ENCODE measurements at regions not wholly inside any gene's neighbourhood (a gene's known extent, or its start where the extent isn't known, plus 50 kb on each side); places are given as distances from the start of the nearest gene placed in this dataset.
A peak's percentile ranks its signal among the peaks of the same experiment; 100 is the strongest.

DNA sequence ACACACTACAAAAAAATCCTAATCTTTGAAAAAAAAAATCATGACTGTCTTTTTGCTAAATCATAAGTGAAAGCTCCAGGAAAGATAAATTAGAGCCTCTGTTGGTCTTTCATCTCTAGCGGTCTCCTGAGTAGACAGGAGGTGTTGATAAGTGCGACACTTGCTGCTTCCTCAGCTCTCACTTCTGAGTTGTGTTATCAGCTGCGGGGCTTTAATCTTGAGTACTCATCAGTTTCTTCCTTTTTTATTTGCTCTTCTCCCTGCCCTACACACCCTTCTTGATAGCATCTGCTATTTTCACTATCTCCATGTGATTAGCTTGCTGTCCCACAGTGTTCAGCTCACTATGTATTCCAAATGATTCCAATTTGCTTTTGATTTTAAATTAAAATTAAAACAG lies 1449.2 kb downstream of the C4orf33 start:
- no peak for DNase-seq (ENCODE audit: low read depth in 4 of 4, low spot score in 3 of 4)

DNA sequence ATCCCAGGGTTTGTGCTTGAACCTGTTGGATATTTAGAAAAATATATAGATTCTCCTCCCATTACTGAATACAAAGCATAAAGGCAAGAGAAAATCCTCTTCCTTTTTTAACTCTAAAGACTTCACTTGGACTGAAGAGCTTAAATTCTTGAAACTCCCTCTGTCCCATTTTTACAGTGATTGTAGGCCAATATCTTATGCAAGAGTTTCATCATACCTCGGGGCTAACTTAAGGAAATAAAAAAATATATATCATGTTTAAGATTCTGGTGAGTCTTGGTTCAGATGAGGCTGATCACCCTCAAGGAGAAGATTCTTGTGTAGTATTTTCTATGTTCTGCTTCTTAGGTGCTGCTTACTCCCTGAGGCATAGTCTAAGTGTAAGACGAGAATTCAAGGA lies 1449.6 kb downstream of the C4orf33 start:
- no peak for DNase-seq (ENCODE audit: low read depth in 4 of 4, low spot score in 3 of 4)

- DNase-seq (ENCODE audit: low read depth in 4 of 4, low spot score in 3 of 4): no peak
Measured at GRCh38 chr4:130559268-130559667, 1463.3 kb downstream of the C4orf33 start.

GRCh38 chr4:130563185-130563888 lies 1467.4 kb downstream of the C4orf33 start:
- peak; percentile 28 to 38 (median 30) for DNase-seq (ENCODE audit: low read depth in 4 of 4, low spot score in 3 of 4)

GRCh38 chr4:130563889-130564418 lies 1468.0 kb downstream of the C4orf33 start:
- DNase-seq (ENCODE audit: low read depth in 4 of 4, low spot score in 3 of 4): no peak

GRCh38 chr4:130568746-130569145 lies 1472.8 kb downstream of the C4orf33 start:
- no peak for DNase-seq (ENCODE audit: low read depth in 4 of 4, low spot score in 3 of 4)

DNA sequence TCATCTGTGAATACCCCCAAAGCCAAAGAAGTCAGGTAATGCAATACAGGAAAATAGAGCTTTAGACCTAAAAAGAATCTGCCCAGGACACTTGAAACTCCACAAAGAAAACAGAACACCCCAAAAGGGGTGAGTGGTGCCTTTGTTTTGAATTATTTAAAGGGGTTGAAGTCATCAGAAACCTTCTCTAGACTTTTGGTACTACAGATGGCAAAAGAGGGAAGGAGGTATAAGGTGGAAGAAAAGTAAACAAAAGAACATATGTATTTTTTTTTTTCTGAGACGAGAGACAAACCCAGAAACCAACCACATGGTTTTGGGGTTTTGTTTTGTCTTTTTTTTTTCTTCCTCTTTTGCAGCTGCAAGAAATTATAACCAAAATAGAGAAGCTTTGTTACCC lies 1477.8 kb downstream of the C4orf33 start:
- DNase-seq (ENCODE audit: low read depth in 4 of 4, low spot score in 3 of 4): no peak

DNA sequence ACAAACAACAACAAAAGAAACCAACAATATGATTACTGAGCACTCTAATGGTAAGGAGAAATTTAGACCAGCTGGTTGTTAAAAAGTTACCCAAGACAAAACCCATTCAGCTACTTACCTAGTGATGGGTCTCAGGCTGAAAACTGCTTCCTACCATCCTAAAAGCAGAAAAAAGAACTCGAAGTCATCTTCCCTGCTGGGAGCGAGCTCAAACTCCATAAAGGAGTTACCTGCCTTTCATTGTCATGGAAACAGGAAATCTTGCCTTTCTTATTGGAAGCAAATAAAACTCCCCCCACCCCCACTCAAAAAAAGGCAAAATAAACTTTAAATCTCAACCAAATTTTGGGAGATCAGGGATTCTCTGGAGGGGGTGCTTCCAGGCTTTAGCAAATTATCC lies 1478.3 kb downstream of the C4orf33 start:
- DNase-seq (ENCODE audit: low read depth in 4 of 4, low spot score in 3 of 4): no peak

GRCh38 chr4:130576218-130576617 lies 1480.3 kb downstream of the C4orf33 start:
- no peak for DNase-seq (ENCODE audit: low read depth in 4 of 4, low spot score in 3 of 4)

DNA sequence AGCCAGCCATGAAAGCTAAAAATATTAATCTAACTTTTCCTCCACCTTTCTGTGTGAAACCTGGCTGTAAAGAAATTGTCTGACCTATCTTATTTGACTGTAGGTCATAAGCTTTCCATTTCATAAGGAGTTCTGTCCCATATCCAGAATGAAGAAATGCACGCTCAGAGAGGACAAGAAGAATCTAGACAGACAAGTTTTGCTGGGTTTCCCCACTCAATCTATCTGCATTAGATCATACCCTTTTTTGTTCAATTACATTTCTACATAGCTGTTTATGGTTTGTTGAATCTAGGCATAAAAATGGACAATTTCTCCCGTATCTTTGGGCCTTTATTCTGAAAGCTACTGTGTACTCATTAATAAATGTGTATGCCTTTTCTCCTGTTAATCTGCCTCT lies 1495.1 kb downstream of the C4orf33 start:
- no peak for DNase-seq (ENCODE audit: low read depth in 4 of 4, low spot score in 3 of 4)

- no peak for DNase-seq (ENCODE audit: low read depth in 4 of 4, low spot score in 3 of 4)
Measured at GRCh38 chr4:130600706-130601105, 1504.8 kb downstream of the C4orf33 start.

DNA sequence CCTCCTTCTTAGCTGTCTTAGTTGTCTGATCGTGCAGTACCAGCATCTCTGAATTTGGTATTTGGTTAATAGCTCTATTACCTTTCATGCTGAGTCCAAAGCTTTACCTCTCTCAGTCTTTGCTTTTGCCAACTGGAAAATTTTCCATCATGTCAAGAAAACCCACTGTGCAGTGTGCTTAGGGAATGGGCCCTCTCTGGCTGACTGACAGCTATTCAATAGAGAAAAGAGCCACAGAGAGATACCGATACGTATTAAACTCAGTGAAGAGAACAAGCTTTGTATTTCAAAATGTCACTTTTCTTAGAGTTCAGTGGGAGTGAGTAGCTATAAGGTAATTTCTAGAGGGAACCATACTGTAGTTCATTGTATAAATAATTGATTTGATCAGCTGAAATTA lies 1507.1 kb downstream of the C4orf33 start:
- no peak for DNase-seq (ENCODE audit: low read depth in 4 of 4, low spot score in 3 of 4)

DNA sequence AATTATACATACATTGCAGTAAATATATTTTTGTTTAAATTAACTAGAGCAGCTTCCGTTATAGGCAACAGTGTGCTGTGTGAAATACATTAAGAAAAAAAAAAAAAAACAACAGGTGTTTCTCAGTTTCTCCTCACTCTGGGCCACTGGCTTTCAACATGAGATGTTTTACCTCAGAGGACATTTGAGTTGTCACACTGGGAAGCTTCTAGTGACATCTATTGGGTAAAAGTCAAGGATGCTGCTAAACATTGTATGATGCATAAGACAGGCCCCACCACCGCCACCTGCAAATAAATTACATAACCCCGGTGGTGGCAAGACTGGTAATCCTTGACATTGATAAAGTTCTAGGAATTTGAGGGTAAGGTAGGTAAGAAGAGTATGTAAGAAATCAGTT lies 1512.2 kb downstream of the C4orf33 start:
- DNase-seq (ENCODE audit: low read depth in 4 of 4, low spot score in 3 of 4): no peak

DNA sequence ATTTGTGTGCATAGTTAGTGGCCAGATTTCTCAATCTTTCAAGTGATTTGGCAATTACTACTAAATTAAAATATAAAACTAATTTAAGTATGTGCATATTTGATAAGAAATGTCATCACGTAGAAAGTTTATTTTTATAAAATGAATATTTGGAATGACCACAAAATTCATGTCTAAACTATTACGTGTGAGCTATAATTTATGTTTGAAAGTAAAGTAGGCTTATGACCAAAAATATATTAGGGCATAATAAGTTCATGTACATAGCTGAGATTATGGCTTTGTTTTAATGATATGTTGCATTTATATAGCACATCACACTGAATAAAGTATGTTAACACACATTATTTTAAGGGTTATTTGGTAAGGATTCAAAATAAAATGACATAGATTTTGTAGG lies 1532.6 kb downstream of the C4orf33 start:
- DNase-seq (ENCODE audit: low read depth in 4 of 4, low spot score in 3 of 4): no peak

DNA sequence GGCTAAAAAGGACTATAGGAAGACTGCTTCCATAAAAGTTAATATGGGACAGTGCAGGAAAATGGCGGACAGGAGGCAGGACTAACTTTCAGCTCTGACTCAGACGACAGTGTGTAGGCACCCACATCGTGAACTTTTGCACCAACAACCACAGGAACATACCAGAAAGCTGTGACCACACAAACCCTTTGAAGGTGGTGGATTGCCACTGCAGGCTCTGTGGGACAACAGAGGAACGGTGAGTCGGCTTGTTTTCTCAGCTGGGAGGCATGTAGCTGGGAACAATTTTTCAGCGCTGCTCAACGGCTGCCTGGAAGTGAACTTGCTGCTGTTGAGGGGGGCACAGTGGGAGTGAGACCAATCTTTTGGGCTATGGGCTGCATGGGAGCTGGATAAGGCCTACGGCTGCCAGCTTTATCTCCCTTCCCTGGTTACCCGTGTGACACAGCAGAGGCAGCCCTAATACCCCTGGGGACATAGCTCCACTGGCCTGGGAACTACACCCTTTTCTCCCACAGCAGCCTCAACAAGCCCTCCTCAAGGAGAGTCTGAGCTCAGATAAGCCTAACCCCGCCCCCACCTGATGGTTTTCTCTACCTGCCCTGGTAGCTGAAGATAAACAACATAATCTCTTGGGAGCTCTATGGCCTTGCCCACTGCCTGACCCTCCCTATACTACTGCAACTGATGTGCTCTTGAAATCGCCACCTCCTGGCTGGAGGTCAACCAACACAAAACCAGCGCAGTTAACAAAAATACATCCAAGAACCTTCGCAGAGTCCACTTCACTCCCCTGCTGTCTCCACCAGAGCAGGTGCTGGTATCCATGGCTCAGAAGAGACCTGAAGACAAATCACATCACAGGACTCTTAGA lies 1537.0 kb downstream of the C4orf33 start:
- DNase-seq (ENCODE audit: low read depth in 4 of 4, low spot score in 3 of 4): no peak

GRCh38 chr4:130636486-130636885 lies 1540.5 kb downstream of the C4orf33 start:
- no peak for DNase-seq (ENCODE audit: low read depth in 4 of 4, low spot score in 3 of 4)

- DNase-seq (ENCODE audit: low read depth in 4 of 4, low spot score in 3 of 4): no peak
Measured at GRCh38 chr4:130640592-130640991, 1544.6 kb downstream of the C4orf33 start.

DNA sequence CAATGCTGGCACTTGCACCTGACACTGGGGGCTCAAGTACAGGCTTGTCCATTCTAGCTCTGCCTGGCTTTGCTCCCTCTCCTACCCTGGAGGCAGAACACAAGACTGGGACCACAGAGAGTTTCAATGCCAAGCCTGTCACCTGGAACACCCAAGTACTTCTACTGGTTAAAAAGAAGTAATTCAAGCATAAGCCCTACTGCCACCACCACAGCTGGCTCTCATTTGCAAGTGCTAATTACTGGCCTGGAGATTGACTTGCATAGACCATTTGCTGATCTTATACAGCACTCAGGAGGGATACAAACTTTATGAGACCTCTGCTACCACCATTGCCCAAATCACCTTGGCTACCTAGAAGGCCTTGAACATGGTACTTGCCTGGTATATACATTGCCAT lies 1550.9 kb downstream of the C4orf33 start:
- no peak for DNase-seq (ENCODE audit: low read depth in 4 of 4, low spot score in 3 of 4)

DNA sequence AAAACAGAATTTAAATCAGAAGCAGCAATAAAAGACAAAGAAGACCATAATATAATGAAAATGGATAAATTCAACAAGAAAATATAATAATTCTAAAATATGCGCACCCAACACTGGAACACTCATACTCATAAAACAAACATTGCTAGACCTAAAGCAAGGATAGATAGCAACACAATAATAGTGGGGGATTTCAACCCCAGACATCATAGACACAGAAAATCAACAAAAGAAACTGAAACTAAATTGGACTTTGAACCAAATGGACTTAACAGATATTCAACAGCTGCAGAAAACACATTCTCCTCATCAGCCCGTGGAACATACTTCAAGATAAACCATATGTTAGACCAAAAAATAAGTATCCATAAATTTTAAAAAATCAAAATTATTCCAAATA lies 1552.6 kb downstream of the C4orf33 start:
- no peak for DNase-seq (ENCODE audit: low read depth in 4 of 4, low spot score in 3 of 4)

DNA sequence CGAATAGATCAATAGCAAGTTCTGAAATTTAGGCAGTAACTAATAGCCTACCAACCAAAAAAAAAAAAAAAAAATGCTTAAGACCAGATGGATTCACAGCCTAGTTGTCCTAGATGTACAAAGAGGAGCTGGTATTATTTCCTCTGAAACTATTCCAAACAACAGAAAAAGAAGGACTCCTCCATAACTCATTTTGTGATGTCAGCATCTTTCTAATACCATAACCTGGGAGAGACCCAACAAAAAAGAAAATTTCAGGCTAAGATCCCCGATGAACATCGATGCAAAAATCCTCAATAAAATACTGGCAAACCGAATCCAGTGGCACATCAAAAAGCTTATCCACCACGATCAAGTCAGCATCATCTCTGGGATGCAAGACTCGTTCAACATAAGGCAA lies 1557.9 kb downstream of the C4orf33 start:
- no peak for DNase-seq (ENCODE audit: low read depth in 4 of 4, low spot score in 3 of 4)

DNA sequence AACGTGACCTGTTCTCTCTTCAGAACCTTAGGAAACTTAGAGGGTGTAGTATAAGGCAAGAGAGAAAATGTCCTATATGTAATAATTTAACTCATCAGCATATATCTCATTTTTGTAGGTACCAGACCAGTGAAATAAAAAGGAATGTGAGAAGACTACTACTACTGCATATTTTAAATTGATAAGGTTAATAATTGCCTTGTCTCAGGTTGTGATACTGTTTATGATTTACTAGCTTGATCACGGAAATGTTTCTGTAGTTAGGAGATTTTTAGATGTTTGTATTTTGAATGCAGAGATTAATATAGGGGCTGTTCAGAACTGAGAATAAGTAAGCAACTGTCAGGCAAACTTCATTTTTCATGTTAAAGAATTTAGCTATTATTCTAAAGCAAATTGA lies 1563.4 kb downstream of the C4orf33 start:
- no peak for DNase-seq (ENCODE audit: low read depth in 4 of 4, low spot score in 3 of 4)

- DNase-seq (ENCODE audit: low read depth in 4 of 4, low spot score in 3 of 4): no peak
Measured at GRCh38 chr4:130668859-130669258, 1572.9 kb downstream of the C4orf33 start.
